Sigmoid colon (tissue), 6 donors: ENCODE measurements at regions not wholly inside any gene's neighbourhood (a gene's known extent, or its start where the extent isn't known, plus 50 kb on each side); places are given as distances from the start of the nearest gene placed in this dataset.

Experiments used
- DNase-seq: peaks from one replicate; pipeline ENCODE4 v3.0.0-alpha.2; 2019
- H3K27ac ChIP-seq, 4 donors: fragments of 200-600 bp; sonication (generic); one replicate each; pipeline ENCODE4 v1.5.1; 2016 to 2019; ENCODE audit warnings: mild to moderate bottlenecking in 1 of 4
- H3K27me3 ChIP-seq, 3 donors: fragments of 200-600 bp; sonication (generic); one replicate each; pipeline ENCODE4 v1.5.1; 2019; ENCODE audit warnings: mild to moderate bottlenecking in 1 of 3
- H3K36me3 ChIP-seq, 4 donors: fragments of 200-600 bp; sonication (generic); one replicate each; pipeline ENCODE4 v1.5.1; 2016 to 2019
- H3K4me1 ChIP-seq, 4 donors: fragments of 200-600 bp; sonication (generic); one replicate each; pipeline ENCODE4 v1.5.1; 2017 to 2019
- H3K4me3 ChIP-seq, 4 donors: fragments of 200-600 bp; sonication (generic); one replicate each; pipeline ENCODE4 v1.5.1; 2017 to 2019; ENCODE audit warnings: mild to moderate bottlenecking in 2 of 4, moderate library complexity in 1 of 4
- H3K9me3 ChIP-seq, 4 donors: fragments of 200-600 bp in 3 of 4; sonication (generic) in 3 of 4; one replicate each; pipeline versions ENCODE4 v1.5.1 to v1.6.1; 2013 to 2019
- CTCF ChIP-seq, 4 experiments: fragments of 450-650 bp in 3 of 4; fragments of 200-600 bp in 1 of 4; IDR thresholded peaks; one replicate each; pipeline ENCODE4 v1.5.1; 2016 to 2019; ENCODE audit warnings: antibody characterized with exemption in 4 of 4, mild to moderate bottlenecking in 3 of 4, moderate library complexity in 2 of 4
- EP300 ChIP-seq, 4 donors: sonication (generic); formaldehyde crosslinking; IDR thresholded peaks; one replicate each; pipeline ENCODE4 v1.6.1; 2017; ENCODE audit warnings: antibody characterized with exemption in 4 of 4
- POLR2A ChIP-seq, 2 donors: fragments of 450-650 bp; IDR thresholded peaks; one replicate each; pipeline ENCODE4 v1.6.1; 2016; ENCODE audit warnings: antibody characterized with exemption in 2 of 2, mild to moderate bottlenecking in 2 of 2, moderate library complexity in 2 of 2
- POLR2AphosphoS5 ChIP-seq, 4 donors: sonication (generic); formaldehyde crosslinking; IDR thresholded peaks; one replicate each; pipeline ENCODE4 v1.6.1; 2017; ENCODE audit warnings: antibody characterized with exemption in 4 of 4
- WGBS, 2 donors: extraction: QIAGEN DNeasy Blood & Tissue Kit; methylation state at CpG; one replicate each; pipeline ENCODE4 v1.1.7; 2013; 5-methylcytosine and 5-hydroxymethylcytosine counted together
- intact Hi-C: fragments of 100-400 bp; cut with DNase I; formaldehyde crosslinking; loops from one replicate; pipeline ENCODE4 v1.15.1; 2023
- donor health status: healthy with polysubstance abuse.
- donor health status: healthy.

- Histone ChIP-seq H3K27me3 (no peaks in the 10 kb centered on the region), H3K36me3 (no peaks in the 10 kb centered on the region), H3K4me1 (no peaks in the 10 kb centered on the region), H3K9me3 (no peaks in the 10 kb centered on the region), H3K27ac (no peak overlapping the region), H3K4me3 (no peak overlapping the region)
- intact Hi-C loops: no loop called here
- 89 to 91% methylated on average over 1 of the region's 1 CpG for WGBS, 2 donors
- no peak for TF ChIP-seq CTCF (IDR thresholded peaks at IDR 0.05)
- TF ChIP-seq EP300 (IDR thresholded peaks at IDR 0.05): no peak
- no peak for TF ChIP-seq POLR2A (IDR thresholded peaks at IDR 0.05)
- no peak for TF ChIP-seq POLR2AphosphoS5 (IDR thresholded peaks at IDR 0.05)
- no peak for DNase-seq
These were observed 95.1 kb upstream of the PTCHD4 start for GRCh38 chr6:48206091-48206490.

GRCh38 chr6:48200869-48201390, 89.9 kb upstream of the PTCHD4 start:
- no peaks in the 10 kb centered on the region for H3K36me3 ChIP-seq
- H3K27me3 ChIP-seq: no peaks in the 10 kb centered on the region
- WGBS, 2 donors: 81 to 88% methylated on average over 3 of the region's 3 CpGs
- intact Hi-C loops: no loop called here
- no peak for DNase-seq
- no peaks in the 10 kb centered on the region for H3K4me1 ChIP-seq
- no peak overlapping the region for H3K4me3 ChIP-seq
- no peak for TF ChIP-seq CTCF (IDR thresholded peaks at IDR 0.05)
- no peak for TF ChIP-seq EP300 (IDR thresholded peaks at IDR 0.05)
- TF ChIP-seq POLR2A (IDR thresholded peaks at IDR 0.05): no peak
- TF ChIP-seq POLR2AphosphoS5 (IDR thresholded peaks at IDR 0.05): no peak
- no peaks in the 10 kb centered on the region for H3K9me3 ChIP-seq
- no peak overlapping the region for H3K27ac ChIP-seq

GRCh38 chr6:48199499-48199898, 88.5 kb upstream of the PTCHD4 start:
- DNase-seq: no peak
- TF ChIP-seq POLR2A (IDR thresholded peaks at IDR 0.05) (no peak), CTCF (IDR thresholded peaks at IDR 0.05) (no peak), EP300 (IDR thresholded peaks at IDR 0.05) (no peak), POLR2AphosphoS5 (IDR thresholded peaks at IDR 0.05) (no peak)
- no peak overlapping the region for H3K4me3 ChIP-seq
- intact Hi-C loops: no loop called here
- H3K4me1 ChIP-seq: no peaks in the 10 kb centered on the region
- 88 to 91% methylated on average over 2 of the region's 2 CpGs for WGBS, 2 donors
- H3K27ac ChIP-seq: no peak overlapping the region
- no peaks in the 10 kb centered on the region for H3K27me3 ChIP-seq
- H3K36me3 ChIP-seq: no peaks in the 10 kb centered on the region
- no peaks in the 10 kb centered on the region for H3K9me3 ChIP-seq

GRCh38 chr6:48197941-48198340, 86.9 kb upstream of the PTCHD4 start:
- Histone ChIP-seq H3K4me3 (no peak overlapping the region), H3K36me3 (no peaks in the 10 kb centered on the region), H3K27ac (no peak overlapping the region), H3K4me1 (no peaks in the 10 kb centered on the region), H3K27me3 (no peaks in the 10 kb centered on the region), H3K9me3 (no peaks in the 10 kb centered on the region)
- intact Hi-C loops: no loop called here
- TF ChIP-seq EP300 (IDR thresholded peaks at IDR 0.05) (no peak), POLR2A (IDR thresholded peaks at IDR 0.05) (no peak), CTCF (IDR thresholded peaks at IDR 0.05) (no peak), POLR2AphosphoS5 (IDR thresholded peaks at IDR 0.05) (no peak)
- no peak for DNase-seq
- WGBS, 2 donors: 76 to 77% methylated on average over 2 of the region's 2 CpGs

GRCh38 chr6:48194596-48195295, 83.7 kb upstream of the PTCHD4 start:
- no peak for TF ChIP-seq POLR2AphosphoS5 (IDR thresholded peaks at IDR 0.05)
- no peak for TF ChIP-seq EP300 (IDR thresholded peaks at IDR 0.05)
- TF ChIP-seq CTCF (IDR thresholded peaks at IDR 0.05): no peak
- TF ChIP-seq POLR2A (IDR thresholded peaks at IDR 0.05): no peak
- Histone ChIP-seq H3K27ac (no peak overlapping the region), H3K9me3 (no peaks in the 10 kb centered on the region), H3K27me3 (no peaks in the 10 kb centered on the region), H3K4me1 (no peaks in the 10 kb centered on the region), H3K4me3 (no peak overlapping the region), H3K36me3 (no peaks in the 10 kb centered on the region)
- no peak for DNase-seq
- WGBS, 2 donors: 90 to 91% methylated on average over 7 of the region's 7 CpGs
- intact Hi-C loops: no loop called here
